ENCODE measurements at regions not wholly inside any gene's neighbourhood (a gene's known extent, or its start where the extent isn't known, plus 50 kb on each side); places are given as distances from the start of the nearest gene placed in this dataset.
A peak's percentile ranks its signal among the peaks of the same experiment; 100 is the strongest.

DNA sequence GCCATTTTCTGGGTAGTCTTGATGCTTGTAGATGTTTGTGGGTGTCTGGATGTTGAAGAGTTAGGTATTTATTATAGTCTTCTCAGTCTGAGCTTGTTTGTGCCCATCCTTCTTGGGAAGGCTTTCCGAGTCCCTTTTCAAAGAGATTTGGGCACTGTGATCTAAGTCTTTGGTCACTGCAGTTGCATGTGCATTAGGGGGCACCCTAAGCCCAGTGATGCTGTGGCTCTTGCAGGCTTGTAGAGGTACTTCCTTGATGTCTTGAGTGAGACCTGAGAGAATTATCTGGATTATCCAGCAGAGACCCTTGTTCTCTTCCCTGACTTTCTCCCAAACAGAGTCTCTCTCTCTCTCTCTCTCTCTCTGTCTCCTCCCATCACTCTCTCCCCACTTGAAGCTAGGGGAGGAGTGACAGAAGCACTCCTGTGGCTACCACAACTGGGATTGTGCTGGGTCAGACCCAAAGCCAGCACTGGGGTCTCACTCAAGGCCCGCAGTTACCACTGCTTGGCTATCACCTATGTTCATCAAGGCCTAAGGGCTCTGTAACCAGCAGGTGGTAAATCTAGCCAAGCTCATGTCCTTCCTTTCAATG lies 68.5 kb downstream of the TMCO5A start:
- H3K27ac ChIP-seq (ENCODE audit: low read depth in 1 of 3, low read length in 2 of 3) = no peak overlapping the region
- no peak overlapping the region for H3K4me3 ChIP-seq (ENCODE audit: low read depth in 1 of 3, low read length in 3 of 3)
- no peaks in the 10 kb centered on the region for H3K36me3 ChIP-seq (ENCODE audit: control insufficient read depth in 3 of 3, insufficient read depth in 2 of 3, low read depth in 1 of 3, low read length in 3 of 3)
- no peak for FAIRE-seq
- H3K27me3 ChIP-seq (ENCODE audit: control insufficient read depth in 3 of 3, insufficient read depth in 3 of 3, low read length in 3 of 3) = no peaks in the 10 kb centered on the region
- 72 to 89% (median 78%) methylated on average over 2 of the region's 2 CpGs for WGBS, 3 donors
- H3K4me1 ChIP-seq (ENCODE audit: control insufficient read depth in 3 of 3, insufficient read depth in 2 of 3, low read depth in 1 of 3, low read length in 2 of 3) = no peaks in the 10 kb centered on the region
- H3K9me3 ChIP-seq (ENCODE audit: control insufficient read depth in 2 of 2, insufficient read depth in 1 of 2, low read depth in 1 of 2, low read length in 1 of 2) = no peaks in the 10 kb centered on the region
- peak; percentile 51 to 62 for DNase-seq

DNA sequence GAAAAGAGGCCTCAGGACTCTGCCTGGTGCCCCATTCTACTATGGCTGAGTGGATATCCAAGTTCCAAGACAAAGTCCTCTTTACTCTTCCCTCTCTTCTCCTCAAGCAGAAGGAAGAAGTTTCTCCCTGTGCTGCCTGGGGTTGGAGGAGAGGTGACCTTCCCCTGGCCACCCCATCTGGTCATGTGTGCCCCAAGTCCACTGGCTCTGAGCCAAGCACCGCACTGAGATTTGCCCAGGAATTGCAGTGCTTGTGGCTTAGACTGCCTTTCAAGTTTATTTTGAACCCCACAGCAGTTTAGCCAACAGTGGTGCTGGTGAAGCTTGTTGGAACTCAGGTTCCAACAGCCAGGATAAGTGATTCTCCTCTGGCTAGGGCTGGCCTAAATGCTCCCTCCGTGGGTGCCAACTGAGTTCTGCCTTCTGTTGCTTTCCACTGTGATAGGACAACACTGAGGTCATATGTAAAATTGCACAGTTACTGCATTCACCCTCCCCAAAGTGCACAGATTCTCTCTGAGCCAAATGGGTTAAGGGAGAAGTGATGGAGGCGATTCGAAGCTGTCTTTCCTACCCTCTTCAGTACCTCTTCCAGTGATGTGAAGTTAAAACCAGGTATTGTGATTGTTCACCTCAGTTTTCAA lies 69.9 kb downstream of the TMCO5A start:
- no peak for DNase-seq
- Histone ChIP-seq H3K4me3 (ENCODE audit: low read depth in 1 of 3, low read length in 3 of 3) (no peak overlapping the region), H3K4me1 (ENCODE audit: control insufficient read depth in 3 of 3, insufficient read depth in 2 of 3, low read depth in 1 of 3, low read length in 2 of 3) (no peaks in the 10 kb centered on the region), H3K27me3 (ENCODE audit: control insufficient read depth in 3 of 3, insufficient read depth in 3 of 3, low read length in 3 of 3) (no peaks in the 10 kb centered on the region), H3K9me3 (ENCODE audit: control insufficient read depth in 2 of 2, insufficient read depth in 1 of 2, low read depth in 1 of 2, low read length in 1 of 2) (no peaks in the 10 kb centered on the region), H3K36me3 (ENCODE audit: control insufficient read depth in 3 of 3, insufficient read depth in 2 of 3, low read depth in 1 of 3, low read length in 3 of 3) (no peaks in the 10 kb centered on the region), H3K27ac (ENCODE audit: low read depth in 1 of 3, low read length in 2 of 3) (no peak overlapping the region)
- WGBS, 3 donors = 74 to 79% (median 78%) methylated on average over 4 of the region's 4 CpGs
- FAIRE-seq = no peak

- no peaks in the 10 kb centered on the region for H3K36me3 ChIP-seq (ENCODE audit: control insufficient read depth in 3 of 3, insufficient read depth in 2 of 3, low read depth in 1 of 3, low read length in 3 of 3)
- no peak for FAIRE-seq
Measured at GRCh38 chr15:38005953-38006808, 71.7 kb downstream of the TMCO5A start.

GRCh38 chr15:38010395-38010794 lies 76.0 kb downstream of the TMCO5A start:
- FAIRE-seq (no peak), DNase-seq (no peak)
- H3K36me3 ChIP-seq (ENCODE audit: control insufficient read depth in 3 of 3, insufficient read depth in 2 of 3, low read depth in 1 of 3, low read length in 3 of 3) = no peaks in the 10 kb centered on the region
- no peaks in the 10 kb centered on the region for H3K9me3 ChIP-seq (ENCODE audit: control insufficient read depth in 2 of 2, insufficient read depth in 1 of 2, low read depth in 1 of 2, low read length in 1 of 2)
- no peak overlapping the region for H3K4me3 ChIP-seq (ENCODE audit: low read depth in 1 of 3, low read length in 3 of 3)
- WGBS, 3 donors = 84 to 91% (median 85%) methylated on average over 6 of the region's 6 CpGs
- H3K4me1 ChIP-seq (ENCODE audit: control insufficient read depth in 3 of 3, insufficient read depth in 2 of 3, low read depth in 1 of 3, low read length in 2 of 3) = no peaks in the 10 kb centered on the region
- no peak overlapping the region for H3K27ac ChIP-seq (ENCODE audit: low read depth in 1 of 3, low read length in 2 of 3)
- H3K27me3 ChIP-seq (ENCODE audit: control insufficient read depth in 3 of 3, insufficient read depth in 3 of 3, low read length in 3 of 3) = no peaks in the 10 kb centered on the region

More at GRCh38 chr15:38005953-38006808, 71.7 kb downstream of the TMCO5A start:
- Histone ChIP-seq H3K27me3 (ENCODE audit: control insufficient read depth in 3 of 3, insufficient read depth in 3 of 3, low read length in 3 of 3) (no peaks in the 10 kb centered on the region), H3K4me1 (ENCODE audit: control insufficient read depth in 3 of 3, insufficient read depth in 2 of 3, low read depth in 1 of 3, low read length in 2 of 3) (no peaks in the 10 kb centered on the region), H3K4me3 (ENCODE audit: low read depth in 1 of 3, low read length in 3 of 3) (no peak overlapping the region), H3K27ac (ENCODE audit: low read depth in 1 of 3, low read length in 2 of 3) (no peak overlapping the region), H3K9me3 (ENCODE audit: control insufficient read depth in 2 of 2, insufficient read depth in 1 of 2, low read depth in 1 of 2, low read length in 1 of 2) (no peaks in the 10 kb centered on the region)
- DNase-seq = peak in 1 of 2 donors; percentile 8
- 80 to 82% (median 81%) methylated on average over 2 of the region's 2 CpGs for WGBS, 3 donors

DNA sequence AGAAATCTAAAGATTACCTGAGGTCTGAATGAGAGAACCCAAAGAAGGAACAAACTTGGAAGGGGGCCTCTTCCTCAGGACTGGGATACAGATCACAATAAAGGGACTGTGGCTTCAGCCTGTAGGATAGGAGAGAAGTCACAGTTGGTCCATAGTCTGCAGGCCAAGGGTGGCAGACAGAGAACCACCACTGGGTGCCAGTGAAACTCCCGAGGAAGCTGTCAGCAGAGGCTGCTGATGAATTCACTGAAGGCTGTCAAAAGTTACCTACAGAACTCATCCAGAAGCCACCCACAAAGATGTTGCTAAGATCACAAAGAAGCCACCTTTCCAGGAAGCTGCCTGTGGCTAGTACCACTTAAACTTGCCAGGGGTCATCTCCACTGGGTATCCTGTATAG lies 78.5 kb downstream of the TMCO5A start:
- H3K36me3 ChIP-seq (ENCODE audit: control insufficient read depth in 3 of 3, insufficient read depth in 2 of 3, low read depth in 1 of 3, low read length in 3 of 3) = no peaks in the 10 kb centered on the region
- no peaks in the 10 kb centered on the region for H3K9me3 ChIP-seq (ENCODE audit: control insufficient read depth in 2 of 2, insufficient read depth in 1 of 2, low read depth in 1 of 2, low read length in 1 of 2)
- no peak for FAIRE-seq
- H3K27ac ChIP-seq (ENCODE audit: low read depth in 1 of 3, low read length in 2 of 3) = no peak overlapping the region
- DNase-seq = no peak
- H3K4me1 ChIP-seq (ENCODE audit: control insufficient read depth in 3 of 3, insufficient read depth in 2 of 3, low read depth in 1 of 3, low read length in 2 of 3) = no peaks in the 10 kb centered on the region
- 18 to 64% (median 38%) methylated on average over 1 of the region's 1 CpG for WGBS, 3 donors
- no peaks in the 10 kb centered on the region for H3K27me3 ChIP-seq (ENCODE audit: control insufficient read depth in 3 of 3, insufficient read depth in 3 of 3, low read length in 3 of 3)
- H3K4me3 ChIP-seq (ENCODE audit: low read depth in 1 of 3, low read length in 3 of 3) = no peak overlapping the region

DNA sequence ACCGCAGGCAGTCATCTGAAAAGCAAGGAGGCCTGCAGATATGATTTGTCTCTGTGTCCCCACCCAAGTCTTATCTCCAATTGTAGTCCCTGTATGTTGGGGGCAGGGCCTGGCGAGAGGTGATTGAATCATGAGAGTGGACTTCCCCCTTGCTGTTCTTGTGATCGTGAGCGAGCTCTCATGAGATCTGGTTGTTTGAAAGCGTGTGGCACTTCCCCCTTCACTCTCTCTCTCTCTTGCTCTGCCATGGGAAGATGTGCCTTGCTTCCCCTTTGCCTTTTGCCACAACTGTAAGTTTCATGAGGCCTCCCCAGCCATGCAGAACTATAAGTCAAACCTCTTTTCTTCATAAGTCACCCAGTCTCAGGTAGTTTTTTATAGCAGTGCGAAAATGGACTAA lies 83.3 kb downstream of the TMCO5A start:
- no peak for DNase-seq
- H3K27me3 ChIP-seq (ENCODE audit: control insufficient read depth in 3 of 3, insufficient read depth in 3 of 3, low read length in 3 of 3) = no peaks in the 10 kb centered on the region
- WGBS, 3 donors = 75 to 87% (median 83%) methylated on average over 6 of the region's 6 CpGs
- no peak overlapping the region for H3K27ac ChIP-seq (ENCODE audit: low read depth in 1 of 3, low read length in 2 of 3)
- H3K36me3 ChIP-seq (ENCODE audit: control insufficient read depth in 3 of 3, insufficient read depth in 2 of 3, low read depth in 1 of 3, low read length in 3 of 3) = no peaks in the 10 kb centered on the region
- no peaks in the 10 kb centered on the region for H3K4me1 ChIP-seq (ENCODE audit: control insufficient read depth in 3 of 3, insufficient read depth in 2 of 3, low read depth in 1 of 3, low read length in 2 of 3)
- no peak for FAIRE-seq
- no peaks in the 10 kb centered on the region for H3K9me3 ChIP-seq (ENCODE audit: control insufficient read depth in 2 of 2, insufficient read depth in 1 of 2, low read depth in 1 of 2, low read length in 1 of 2)
- H3K4me3 ChIP-seq (ENCODE audit: low read depth in 1 of 3, low read length in 3 of 3) = no peak overlapping the region

DNA sequence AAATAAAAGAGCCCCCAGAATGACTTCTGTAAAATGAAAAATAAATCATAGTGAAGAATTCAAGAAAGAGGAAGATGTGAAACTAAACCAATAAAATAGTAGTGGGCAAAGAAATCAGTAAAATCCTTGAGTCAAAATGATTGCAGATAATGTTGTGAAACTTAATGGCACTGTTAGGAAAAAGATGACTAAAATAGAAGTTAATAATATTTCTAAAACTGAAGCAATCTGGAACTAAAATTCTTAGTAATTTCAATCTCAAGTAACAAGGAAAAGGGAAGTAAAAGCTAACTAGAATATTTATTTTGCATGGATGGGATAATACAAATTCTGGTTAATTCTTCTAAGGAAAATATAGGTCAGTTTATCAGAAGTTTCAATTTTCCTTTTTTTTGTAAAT lies 84.6 kb downstream of the TMCO5A start:
- Histone ChIP-seq H3K4me1 (ENCODE audit: control insufficient read depth in 3 of 3, insufficient read depth in 2 of 3, low read depth in 1 of 3, low read length in 2 of 3) (no peaks in the 10 kb centered on the region), H3K27me3 (ENCODE audit: control insufficient read depth in 3 of 3, insufficient read depth in 3 of 3, low read length in 3 of 3) (no peaks in the 10 kb centered on the region), H3K27ac (ENCODE audit: low read depth in 1 of 3, low read length in 2 of 3) (no peak overlapping the region), H3K9me3 (ENCODE audit: control insufficient read depth in 2 of 2, insufficient read depth in 1 of 2, low read depth in 1 of 2, low read length in 1 of 2) (no peaks in the 10 kb centered on the region), H3K36me3 (ENCODE audit: control insufficient read depth in 3 of 3, insufficient read depth in 2 of 3, low read depth in 1 of 3, low read length in 3 of 3) (no peaks in the 10 kb centered on the region), H3K4me3 (ENCODE audit: low read depth in 1 of 3, low read length in 3 of 3) (no peak overlapping the region)
- DNase-seq (no peak), FAIRE-seq (no peak)

DNA sequence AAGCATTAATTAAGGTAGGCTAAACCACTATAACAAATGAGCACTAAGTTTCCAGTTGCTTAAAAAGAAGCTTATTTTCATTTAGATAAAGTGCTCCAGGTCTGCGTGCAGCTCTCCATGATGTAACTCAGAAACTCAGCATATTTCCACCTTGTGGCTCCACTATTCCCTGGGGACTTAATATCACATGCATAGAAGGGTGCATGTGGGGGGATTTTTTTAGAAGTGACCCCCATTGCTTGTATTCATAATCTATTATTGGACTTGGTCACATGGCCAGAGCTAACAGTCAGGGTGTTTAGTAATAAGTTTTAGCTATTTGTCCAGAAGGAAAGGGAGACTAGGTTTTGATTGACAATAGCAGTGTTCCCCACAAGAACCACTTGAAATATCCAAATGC lies 86.8 kb downstream of the TMCO5A start:
- Histone ChIP-seq H3K27ac (ENCODE audit: low read depth in 1 of 3, low read length in 2 of 3) (no peak overlapping the region), H3K27me3 (ENCODE audit: control insufficient read depth in 3 of 3, insufficient read depth in 3 of 3, low read length in 3 of 3) (no peaks in the 10 kb centered on the region), H3K4me1 (ENCODE audit: control insufficient read depth in 3 of 3, insufficient read depth in 2 of 3, low read depth in 1 of 3, low read length in 2 of 3) (no peaks in the 10 kb centered on the region), H3K9me3 (ENCODE audit: control insufficient read depth in 2 of 2, insufficient read depth in 1 of 2, low read depth in 1 of 2, low read length in 1 of 2) (no peaks in the 10 kb centered on the region), H3K4me3 (ENCODE audit: low read depth in 1 of 3, low read length in 3 of 3) (no peak overlapping the region), H3K36me3 (ENCODE audit: control insufficient read depth in 3 of 3, insufficient read depth in 2 of 3, low read depth in 1 of 3, low read length in 3 of 3) (no peaks in the 10 kb centered on the region)
- FAIRE-seq (no peak), DNase-seq (no peak)
- 69 to 79% (median 77%) methylated on average over 1 of the region's 1 CpG for WGBS, 3 donors

Measured in small intestine (tissue), 7 donors.